HG03060 (cell line): ENCODE measurements at regions not wholly inside any gene's neighbourhood (a gene's known extent, or its start where the extent isn't known, plus 50 kb on each side); places are given as distances from the start of the nearest gene placed in this dataset.

Experiments
- ATAC-seq: cut with Tn5 transposase; IDR thresholded peaks from one replicate; pipeline ENCODE4 v1.9.1; 2021; ENCODE audit warnings: low read depth, moderate number of reproducible peaks; ENCODE audit not compliant: unreplicated experiment

DNA sequence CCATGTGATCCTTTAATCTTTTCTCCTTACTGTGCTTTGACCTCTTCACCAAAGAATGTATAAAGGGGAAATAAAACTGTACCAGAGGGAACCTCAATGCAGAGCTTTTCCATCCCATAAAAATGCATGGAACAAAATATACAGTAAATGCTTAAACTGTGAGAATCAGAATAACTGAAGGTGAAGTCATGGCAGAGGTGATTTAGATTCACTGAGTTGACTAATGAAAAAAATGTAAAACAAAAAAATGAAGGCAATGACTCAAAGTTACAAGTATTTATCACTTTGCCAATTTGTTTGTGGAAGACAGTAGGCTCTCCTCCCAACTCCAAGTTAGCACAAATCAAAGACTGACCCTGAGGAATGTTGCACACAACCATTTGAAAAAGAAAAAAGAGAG, 1331.6 kb upstream of the SORCS1 start:
- ATAC-seq: no peak

DNA sequence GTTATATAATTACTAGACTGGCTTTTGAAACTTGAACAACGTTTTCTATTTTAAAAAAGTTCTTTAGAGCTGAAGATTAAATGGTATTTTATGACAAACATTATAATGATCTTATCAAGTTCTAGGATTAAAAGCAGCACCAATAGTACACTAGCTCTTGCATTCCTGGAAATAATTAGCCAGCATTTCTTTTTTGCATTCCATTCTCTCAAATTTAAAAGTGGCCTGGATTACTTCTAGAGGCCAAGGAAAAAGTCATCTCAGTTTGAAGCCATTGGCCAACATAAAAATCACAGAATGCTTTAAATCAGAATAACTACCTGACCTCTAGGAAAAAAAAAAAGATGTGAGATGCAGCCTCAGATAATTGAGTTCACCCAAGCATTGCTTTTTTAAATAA, 1326.4 kb upstream of the SORCS1 start:
- no peak for ATAC-seq

DNA sequence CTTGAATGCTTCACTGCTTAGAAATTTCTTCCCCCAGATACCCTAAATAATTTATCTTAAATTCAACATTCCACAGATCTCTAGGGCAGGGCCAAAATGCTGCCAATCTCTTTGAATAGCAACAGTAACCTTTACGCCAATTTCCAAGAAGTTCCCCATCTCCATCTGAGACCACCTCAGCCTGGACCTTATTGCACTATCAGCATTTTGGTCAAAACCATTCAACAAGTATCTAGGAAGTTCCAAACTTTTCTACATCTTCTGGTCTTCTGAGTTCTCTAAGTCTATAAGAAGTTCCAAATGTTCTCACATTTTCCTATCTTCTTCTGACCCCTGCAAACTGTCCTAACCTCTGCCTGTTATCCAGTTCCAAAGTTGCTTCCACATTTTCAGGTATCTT, 1306.9 kb upstream of the SORCS1 start:
- ATAC-seq: no peak

DNA sequence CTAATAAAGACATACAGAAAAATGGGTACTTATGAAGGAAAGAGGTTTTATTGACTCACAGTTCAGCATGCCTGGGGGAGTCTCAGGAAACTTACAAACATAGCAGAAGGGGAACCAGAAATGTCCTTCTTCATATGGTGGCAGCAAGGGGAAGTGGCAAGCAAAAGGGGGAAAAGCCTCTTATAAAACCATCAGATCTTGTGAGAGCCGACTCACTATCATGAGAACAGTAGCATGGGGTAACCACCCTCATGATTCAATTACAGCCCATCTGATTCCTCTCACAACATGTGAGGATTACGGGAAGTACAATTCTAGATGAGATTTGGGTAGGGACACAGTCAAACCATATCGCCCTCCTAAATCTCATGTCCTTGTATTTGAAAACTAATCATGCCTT, 1305.4 kb upstream of the SORCS1 start:
- ATAC-seq: no peak

DNA sequence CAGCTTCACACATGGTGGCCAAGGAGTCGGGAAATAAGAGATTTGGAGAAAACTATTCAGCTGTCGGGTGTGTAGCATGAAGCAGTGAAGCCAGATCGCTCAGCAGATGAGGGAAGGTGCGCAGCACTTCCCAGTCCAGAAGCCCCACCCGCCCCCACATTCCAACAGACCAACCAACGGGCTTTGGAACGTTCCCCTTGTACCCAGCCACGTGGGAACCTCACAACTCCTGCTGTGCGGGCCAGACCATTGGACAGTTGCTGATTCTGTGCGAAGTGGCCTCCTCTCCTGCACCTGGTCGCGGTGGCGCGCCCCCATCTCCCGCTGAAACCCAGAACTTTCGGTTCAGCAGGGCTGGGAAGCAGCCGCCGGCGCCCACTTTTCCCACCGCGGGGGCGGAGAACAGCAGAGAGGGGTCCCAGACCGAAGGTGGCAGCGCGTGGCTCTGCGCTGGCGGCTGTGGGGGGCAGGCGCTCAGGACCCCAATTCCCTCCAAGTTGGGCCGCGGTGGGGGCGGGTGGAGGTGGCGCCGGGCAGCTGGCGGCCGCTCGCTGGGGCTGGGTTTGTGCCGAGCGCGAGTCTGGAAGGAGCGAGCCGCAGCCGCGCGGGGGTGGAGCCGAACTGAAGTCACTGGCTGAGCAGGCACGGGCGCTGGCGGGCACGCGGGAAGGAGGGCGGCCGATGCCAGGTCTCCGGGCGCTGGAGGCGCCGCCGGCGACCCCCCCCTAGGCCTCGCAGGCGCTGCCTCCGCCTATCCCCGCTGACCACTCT, 1301.5 kb upstream of the SORCS1 start:
- no peak for ATAC-seq

DNA sequence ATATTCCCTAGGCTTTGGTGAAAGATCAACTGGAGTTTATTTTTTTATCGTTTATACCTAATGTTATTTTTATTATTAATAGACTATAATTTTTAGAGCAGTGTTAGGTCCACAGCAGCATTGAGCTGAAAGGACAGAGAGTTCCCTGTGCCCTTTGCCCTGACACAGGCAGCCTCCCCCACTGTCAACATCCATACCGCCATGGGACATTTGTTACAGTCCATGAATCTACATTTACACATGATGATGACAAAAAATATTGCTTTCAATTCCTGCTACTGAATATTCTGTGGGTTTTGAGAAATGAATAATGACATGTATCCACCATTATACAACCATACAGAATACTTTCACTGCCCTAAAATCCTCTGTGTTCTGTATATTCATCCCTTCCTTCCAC, 1297.5 kb upstream of the SORCS1 start:
- no peak for ATAC-seq

DNA sequence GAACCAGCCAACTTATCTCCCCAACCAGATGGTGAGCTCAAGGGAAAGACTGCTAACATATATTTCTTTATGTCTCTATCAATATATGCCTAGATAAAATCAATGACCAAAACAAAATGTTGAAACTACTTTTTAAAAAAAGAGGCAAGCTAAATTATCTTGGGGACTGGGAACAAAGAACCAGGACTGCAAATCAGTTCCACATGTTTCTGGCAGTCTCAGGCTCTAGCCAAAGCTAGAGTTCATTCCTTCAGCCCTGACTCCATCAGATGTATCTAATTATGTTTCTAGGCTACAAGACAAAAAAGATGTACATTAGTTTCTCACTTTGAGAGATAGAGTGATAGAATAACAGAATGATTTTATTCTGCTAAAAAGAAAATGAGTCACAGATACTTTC, 1290.3 kb upstream of the SORCS1 start:
- ATAC-seq: no peak

DNA sequence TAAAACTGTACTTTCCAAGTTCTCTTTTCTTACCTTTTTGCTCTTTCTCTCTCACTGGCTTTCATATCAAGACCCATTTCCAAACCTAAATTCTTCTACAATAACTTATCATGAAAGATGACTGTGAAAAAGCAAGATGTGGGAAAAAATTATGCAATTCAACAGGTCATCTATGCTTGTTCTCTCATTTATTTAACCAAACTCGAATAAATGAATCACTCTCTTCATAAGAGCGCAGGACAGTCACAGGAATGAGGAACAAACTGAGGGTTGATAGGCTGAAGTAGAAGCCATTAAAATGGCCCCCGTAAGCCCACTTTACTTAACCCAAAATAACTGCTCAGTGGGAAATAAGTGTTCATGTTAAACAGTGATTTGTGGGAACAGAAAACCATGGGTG, 1289.7 kb upstream of the SORCS1 start:
- no peak for ATAC-seq

DNA sequence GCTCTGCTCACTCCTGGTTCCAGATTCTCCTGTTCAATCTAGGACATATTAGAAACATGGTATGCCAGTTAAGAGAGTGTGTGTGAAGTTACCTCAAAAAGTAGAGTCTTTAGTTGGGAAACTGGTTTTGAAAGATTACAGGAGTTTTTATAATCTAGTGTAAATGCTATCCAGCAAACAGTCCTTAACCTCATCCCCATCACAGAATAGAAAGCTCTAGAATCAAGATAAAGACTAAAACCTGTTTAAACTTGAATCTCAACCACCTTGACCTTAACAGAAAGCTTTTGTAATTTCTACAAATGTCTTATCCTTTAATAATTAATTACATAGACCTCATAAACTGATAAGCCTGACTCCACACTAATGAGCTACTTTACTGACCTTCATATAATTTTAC, 1288.7 kb upstream of the SORCS1 start:
- no peak for ATAC-seq

DNA sequence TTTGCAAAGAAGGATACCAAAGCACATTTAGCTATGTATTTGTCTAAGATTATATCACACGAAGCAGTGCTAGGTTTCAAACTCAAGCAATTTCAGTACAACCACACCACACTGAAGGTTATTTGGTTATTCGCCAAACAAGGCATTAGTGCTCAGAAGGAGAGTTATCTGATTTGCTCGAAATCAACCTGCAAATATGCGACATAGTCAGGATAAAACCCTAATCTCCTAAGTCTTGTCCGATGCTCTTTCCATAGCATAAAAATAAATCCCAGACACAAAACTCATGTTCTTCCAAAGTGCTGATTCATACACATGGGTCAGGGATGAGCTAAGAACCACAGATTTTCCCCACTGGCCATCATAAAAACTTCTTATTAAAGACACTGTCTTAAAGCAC, 1288.0 kb upstream of the SORCS1 start:
- ATAC-seq: no peak

DNA sequence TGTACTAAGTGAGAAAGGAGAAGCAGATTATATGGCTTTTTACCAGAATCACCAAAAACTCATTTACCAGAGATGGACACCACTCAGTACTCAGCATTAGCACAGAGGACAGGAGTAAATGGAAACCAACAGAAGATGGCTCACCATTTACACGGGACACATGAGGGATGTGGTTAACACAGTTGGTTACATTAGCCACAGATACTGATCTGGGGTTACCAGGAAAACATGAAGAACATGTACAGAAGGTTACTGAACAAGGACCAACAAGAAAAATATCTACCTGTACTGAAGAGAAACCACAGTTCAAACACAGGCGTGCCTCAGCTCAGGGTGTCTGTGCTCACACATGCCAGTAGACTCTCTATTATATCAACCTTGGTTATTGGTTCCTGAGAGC, 1285.8 kb upstream of the SORCS1 start:
- ATAC-seq: no peak

DNA sequence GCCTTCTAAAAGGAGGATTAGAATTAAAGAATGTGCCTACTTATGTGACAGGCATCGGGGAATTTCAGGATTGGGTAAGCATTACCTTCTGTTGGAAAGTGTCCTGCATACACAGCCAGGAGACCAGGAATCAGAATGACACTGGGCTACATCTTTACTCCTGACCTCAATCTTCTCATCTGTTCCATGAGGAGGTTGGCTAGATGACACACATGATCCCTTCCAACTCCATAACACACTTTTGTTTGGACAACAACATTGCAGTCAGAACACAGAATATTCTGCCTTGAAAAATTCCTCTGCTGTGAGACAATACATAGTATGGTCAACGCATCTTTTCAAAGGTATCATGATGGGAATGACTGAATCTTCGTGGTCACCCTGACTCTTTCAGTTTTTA, 1281.2 kb upstream of the SORCS1 start:
- ATAC-seq: no peak

DNA sequence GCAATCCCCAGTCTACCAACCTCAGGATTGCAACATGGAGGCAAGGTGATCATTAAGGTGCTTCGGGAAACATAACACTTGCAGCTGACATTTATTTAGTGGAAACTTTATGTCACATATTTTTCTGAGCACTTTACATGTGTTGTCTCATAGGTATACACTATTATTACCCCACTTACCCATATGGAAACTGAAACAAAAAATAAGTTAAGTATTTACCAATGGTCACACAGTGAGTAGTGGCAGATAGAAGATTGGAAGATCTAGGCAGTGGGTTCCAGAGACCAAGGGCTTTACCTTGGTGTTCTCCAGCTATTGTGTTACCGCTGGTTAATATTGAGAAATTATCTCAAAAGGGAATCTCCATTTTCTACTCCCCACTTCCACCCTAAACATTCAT, 1279.1 kb upstream of the SORCS1 start:
- ATAC-seq: peak; percentile 81

DNA sequence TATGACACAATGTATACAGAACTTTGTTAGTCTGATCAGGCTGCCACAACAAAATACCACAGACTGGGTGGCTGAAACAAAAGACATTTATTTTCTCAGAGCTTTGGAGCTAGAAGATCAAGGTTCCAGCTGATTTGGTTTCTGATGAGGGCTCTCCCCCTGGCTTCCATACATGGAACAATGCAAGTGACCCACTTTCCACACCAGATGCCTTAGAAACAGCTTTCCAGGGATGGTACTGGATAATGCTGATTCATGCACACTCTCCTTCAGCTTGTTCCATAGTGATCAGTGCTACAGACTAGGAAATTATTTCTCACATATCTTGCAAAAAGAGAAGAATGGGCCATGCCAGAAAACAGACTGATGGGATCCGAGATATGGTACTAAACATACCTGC, 1274.9 kb upstream of the SORCS1 start:
- no peak for ATAC-seq

DNA sequence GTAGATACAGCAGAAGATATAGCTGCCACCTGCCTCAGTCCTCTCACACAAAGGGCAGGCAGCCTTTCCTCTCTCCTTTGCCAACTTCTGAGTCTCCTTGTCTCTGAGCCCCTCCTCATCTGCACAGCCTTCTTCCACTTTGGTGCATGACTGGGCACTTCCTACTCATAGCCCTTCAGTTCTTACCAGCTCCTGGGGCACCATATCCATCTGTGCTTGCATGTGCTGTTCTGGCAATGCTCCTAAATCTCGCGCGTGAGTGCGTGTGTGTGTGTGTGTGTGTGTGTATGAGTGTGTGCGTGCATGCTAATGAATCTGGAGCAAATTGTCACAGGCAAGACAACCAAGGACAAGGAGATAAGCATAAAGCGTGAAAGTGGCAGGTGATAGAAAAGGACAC, 1271.6 kb upstream of the SORCS1 start:
- ATAC-seq: no peak

DNA sequence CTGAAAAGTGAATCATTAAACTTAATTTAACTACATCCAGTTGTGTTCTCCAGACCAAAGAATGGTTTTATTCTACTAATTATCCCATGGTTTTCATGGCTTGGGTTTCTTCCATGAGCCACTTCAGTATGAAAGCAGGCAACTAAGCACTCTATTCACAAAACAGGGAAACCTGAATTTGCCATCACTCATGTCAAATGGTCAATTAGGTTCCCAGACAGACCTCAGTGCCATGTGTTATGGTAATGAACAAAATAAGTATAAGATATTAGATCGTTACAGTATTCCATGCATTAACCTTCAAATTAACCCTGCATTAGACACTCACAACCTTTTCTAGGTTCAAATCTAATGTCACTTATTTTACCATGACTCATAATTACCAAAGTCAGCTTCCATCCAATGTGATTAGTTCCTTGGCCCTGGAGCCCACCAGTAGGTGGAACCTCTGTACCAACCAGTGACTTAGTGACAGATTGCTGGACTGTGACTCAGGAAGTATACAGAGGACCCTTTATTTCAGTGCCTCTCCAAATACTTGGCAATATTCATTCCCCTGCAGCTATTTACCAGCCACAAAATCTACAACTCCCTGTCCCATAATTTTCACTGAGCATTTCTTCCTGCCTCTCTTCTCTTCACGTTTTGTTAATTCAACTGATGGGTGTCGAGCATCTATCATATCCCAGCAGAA, 1270.2 kb upstream of the SORCS1 start:
- no peak for ATAC-seq

DNA sequence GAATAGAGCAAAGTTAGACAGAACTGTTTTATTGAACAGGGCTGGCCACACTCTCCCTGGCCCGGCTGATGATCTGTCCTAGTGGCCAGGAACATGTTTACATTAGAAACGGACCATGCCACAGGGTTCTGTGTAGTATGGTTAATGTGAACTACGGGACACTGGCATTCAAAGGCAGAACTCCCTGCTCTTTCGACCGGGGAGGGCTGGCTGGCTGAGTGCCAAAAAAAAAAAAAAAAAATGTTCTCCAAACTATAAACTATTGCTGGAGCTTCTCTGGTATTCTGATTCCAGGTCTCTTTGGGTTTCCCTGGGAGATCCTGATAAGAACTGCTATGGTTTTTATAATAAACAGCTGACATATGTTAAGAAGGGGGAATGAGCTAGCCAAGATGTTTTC, 1262.6 kb upstream of the SORCS1 start:
- no peak for ATAC-seq

DNA sequence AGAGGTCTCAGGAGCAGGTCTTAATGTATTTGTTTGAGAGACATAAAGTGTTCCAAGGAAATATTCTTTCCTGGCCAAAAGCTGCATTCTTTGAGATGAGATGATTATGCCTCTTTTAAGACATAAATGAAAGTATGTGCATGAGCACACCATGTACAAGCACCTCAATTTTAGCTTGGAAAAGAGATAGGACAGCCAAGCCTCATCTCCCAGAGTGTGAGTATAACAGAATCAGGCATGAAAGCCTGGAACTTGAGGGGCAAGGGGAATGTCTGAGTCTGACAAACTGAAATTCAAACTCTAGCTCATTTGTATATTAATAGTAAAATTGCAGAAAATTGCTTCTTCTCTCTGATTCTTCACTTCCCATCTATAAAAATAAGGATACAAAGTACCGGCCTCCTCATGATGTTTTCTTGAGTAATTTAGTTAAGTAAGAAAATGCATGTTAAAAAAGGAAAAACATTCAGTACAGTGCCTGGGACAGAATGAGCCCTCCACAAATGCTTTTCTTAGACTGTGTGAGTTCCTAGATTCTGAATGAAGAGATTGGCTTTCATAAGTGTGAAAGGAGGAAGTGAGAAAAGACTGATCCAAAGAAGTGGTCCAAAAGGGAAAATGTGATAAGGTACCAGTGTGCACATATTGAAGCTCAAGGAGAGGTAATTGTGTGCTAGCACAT, 1260.9 kb upstream of the SORCS1 start:
- ATAC-seq: no peak

DNA sequence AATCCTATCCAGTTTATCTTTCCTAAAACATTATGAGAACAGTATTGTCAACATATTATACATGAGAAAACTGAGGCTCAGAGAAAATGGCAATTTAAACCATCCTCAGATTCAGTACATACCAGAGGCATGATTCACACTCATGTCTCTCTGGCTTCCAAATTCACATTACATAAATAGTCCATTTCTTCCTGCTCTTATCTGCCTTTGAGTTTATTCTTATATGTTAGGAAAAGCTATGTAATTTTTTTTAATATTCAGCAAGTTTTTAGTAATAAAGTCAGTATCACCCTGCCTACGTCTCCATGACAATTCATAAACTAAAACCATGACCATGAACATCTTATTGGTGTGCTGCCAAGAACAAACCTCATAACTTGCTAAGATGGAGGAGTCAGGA, 1260.2 kb upstream of the SORCS1 start:
- no peak for ATAC-seq

DNA sequence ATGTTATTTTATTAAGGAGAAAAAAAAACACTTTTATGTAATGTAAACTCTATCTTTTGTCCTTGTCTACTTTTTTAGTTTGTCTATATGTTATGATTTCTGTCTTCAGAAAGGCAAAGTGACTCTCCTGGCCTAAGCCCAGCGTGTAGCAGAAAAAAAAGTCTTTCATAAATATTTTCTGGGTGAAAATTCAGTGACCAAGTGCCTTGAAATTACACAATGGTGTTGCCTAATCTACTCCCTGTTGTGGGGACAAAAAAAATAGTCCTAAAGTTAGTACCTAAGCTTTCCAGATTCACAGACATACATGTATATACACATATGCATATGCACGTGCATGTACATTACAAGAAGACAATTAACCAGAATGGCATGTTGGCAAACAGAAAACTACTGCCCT, 1257.8 kb upstream of the SORCS1 start:
- no peak for ATAC-seq

DNA sequence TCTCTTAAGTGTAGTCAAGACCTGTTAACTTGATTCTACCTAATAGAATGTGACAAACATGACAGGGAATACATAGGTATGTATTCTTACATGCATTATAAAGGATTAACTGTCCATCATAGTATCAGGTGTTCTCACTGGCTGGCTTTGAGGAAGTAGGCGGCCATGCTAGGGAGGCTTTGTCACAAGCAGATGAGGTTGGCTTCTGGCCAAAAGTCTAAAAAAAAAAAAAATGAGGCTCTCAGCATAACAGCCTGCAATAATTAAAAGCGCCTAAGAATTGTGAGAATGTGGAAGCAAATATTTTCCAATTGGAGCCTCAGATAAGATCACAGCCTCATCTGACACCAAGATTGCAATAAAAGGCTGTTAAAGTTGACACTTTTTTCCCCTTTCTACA, 1256.8 kb upstream of the SORCS1 start:
- no peak for ATAC-seq

DNA sequence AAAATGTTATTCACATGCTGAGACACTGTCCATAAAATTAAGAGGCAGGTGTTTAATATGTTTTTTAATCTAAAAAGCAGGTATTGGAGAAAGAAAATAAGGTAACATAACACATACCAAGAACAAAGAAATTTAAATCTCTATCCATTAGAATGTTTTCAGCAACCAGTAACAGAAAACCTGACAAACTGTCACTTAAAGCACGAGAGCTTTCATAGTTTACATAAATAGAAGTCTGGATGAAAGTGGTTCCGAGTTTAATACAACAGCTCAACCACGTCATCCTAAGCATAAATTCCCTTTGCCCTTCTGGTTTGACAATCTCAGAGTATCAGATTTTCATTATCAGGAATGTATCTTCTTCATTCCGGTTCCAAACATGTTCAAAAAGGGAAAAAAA, 1249.4 kb upstream of the SORCS1 start:
- ATAC-seq: no peak
